Endometrial microvascular endothelial cells (primary cell): ENCODE measurements at regions not wholly inside any gene's neighbourhood (a gene's known extent, or its start where the extent isn't known, plus 50 kb on each side); places are given as distances from the start of the nearest gene placed in this dataset.
"Not testable (repeated sequence)": the region's sequence is repeated elsewhere in the genome, so short reads cannot be mapped to it uniquely, and the experiment has no call there.

Source experiments
- in situ Hi-C: cut with HindIII; loops from 2 replicates; pipeline ENCODE4 v1.10.0; 2017; ENCODE audit warnings: low sequenced_read_pairs, low pct_unique_long_range_greater_than_20kb; ENCODE audit errors: inconsistent ontology term

DNA sequence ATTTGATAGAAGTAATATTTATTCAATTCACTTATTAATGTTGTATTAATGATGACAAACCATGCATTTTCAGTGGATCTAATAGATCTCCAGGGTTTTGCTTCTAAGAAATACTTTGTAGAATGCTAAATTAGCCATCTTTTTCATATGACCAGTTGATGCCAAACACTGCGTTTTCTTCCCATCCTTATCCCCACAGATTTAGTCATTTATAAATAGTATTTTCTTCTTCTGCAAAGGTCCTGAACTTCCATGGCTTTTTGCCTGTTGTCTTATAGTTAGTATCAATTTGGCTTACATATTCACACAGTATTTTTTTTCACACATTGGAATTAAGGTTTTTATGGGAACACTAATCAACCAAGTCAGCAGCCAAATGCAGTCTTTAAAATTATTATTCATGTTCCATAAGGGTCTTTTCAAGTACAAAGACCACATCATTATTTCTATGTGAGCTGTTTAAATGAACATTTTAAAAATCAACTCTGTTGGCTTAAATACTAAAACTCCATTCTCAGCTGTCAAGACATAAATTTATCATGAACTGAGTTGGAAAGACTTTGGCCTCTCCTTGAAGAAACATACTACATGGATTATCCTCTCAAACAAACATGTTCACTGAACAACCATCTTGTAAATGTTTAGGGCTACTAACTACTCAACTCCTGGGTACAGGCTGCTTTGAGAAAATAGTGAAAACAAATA is 1278.4 kb upstream of the FLRT2 start:
- in situ Hi-C loops: no loop called here

DNA sequence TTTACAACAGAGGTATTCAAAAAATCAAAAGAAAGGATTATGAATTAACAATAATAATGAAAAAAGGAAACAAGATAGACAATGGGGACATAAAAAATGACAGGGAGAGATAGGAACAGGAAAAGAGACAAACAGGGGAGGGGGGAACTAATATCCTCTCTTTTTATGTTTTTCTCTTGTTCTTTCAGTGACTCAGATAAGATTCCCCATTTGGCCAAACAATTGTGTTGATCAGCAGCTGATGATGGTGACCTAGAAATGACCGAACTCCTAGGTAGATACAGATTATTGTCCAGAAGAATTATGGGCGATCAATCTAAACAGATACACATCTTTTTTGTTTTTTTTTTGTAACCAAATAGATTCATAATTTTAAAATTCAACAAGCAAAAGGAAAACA is 1277.2 kb upstream of the FLRT2 start:
- in situ Hi-C loops: no loop called here

DNA sequence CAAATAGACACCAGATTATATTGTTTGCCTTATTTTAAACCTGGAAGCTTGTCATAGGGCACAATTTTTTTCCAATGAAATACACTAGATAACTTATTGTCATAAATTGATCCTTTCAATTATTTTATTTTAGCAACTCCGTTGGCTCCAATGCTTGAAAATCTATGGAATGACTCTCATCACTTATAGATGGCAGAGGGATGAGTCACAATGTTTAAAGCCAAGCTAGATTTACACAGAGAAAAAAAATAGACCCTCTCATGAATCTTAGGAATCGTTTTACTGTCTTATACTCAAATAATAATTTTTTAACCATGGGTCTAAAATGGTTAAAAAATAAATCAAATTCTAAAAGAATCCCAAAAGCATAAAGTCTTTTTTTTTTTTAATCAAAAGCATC is 1276.6 kb upstream of the FLRT2 start:
- in situ Hi-C loops: no loop called here

DNA sequence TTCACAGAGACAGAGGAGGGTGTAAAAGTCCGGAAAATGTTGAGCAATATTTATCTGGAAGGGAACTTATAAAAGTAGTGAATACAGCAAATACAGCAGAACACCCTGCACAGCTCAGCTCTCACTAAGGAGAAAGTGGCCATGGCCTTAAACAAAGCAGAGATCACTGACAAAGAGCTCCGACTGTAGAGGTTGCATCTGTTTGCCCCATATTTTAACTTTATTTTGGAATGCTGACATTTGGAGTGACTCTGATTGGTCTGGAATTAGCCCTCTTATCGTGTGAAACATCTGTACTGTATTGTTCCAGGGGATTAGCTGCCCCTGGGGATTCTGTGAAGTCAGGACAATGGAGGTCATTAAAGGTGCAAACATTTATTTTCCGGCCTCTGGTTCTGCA is 1275.7 kb upstream of the FLRT2 start:
- in situ Hi-C loops: no loop called here

DNA sequence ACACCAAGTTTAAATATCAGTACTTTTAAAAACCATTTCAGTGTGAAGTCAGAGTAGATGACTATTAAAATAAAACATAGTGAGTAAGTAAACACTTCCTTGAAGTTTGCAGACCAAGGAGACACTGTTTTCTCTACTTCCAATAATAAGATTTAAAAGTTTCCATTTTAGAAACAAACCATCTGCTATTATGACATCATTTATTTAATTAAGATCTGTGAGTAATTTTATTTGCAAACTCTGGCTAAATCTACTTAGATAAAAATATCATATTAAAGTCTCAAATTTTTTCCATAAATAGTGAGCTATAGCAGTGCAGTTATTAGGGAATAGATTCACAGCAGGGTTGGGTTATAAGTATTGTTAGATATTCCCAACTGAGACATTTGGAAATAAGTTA is 1267.0 kb upstream of the FLRT2 start:
- in situ Hi-C loops: no loop called here

DNA sequence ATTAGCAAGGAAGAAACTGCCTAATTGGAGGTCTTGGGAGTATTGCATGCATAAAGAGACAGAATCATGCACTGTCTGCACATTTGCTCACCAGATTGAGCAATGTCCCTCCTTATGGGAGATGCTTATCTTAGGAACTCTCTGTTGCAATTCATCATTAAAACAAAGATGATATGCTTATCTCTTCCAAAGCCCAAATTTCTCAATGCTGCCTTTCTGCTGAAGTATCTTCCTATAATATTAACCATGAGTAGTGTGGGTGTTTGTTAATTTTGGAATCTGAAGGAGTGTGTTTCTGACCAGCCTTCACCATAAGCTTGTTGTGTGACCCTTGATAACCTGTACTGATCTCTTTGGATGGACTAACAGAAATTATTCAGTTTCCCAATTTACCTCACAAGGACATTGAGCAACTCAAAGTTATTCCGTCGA is 1257.6 kb upstream of the FLRT2 start:
- in situ Hi-C loops: no loop called here

DNA sequence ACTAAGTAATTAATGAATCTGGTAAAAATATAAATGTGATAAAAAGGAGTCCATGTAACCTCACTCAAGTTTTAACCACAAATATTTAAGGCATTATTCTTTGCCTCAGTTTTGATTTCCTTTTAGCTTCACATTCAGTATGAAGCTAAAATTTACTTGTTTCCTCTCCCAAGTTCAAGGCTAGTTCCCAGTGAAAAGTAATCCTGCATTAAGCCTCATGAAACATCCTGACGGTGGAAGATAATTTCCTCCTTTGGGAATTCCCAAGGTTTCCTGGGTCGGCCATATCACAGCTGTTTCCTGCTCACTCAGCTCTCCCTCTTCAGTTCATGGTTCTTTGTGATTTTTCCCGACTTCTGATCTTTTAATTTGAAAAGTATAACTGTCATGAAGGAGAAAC is 1256.8 kb upstream of the FLRT2 start:
- in situ Hi-C loops: no loop called here

DNA sequence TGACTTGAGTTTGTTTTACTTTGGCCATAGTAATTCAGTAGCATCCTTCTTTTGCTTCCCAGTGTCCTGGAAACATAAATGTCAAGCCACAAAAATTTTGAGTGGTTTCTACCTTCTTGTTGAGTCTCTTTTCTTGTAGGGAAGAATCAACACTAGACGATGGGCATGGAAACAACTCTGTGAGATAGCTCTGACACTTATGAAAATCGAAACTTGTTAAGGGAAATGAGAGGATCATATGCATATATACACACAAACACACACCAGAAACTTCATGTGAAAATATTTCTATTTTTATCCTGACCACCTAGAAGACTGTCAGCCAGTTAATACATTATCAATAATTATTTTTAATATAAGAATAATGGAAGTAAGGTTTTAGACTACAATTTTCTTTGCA is 1247.3 kb upstream of the FLRT2 start:
- in situ Hi-C loops: no loop called here

DNA sequence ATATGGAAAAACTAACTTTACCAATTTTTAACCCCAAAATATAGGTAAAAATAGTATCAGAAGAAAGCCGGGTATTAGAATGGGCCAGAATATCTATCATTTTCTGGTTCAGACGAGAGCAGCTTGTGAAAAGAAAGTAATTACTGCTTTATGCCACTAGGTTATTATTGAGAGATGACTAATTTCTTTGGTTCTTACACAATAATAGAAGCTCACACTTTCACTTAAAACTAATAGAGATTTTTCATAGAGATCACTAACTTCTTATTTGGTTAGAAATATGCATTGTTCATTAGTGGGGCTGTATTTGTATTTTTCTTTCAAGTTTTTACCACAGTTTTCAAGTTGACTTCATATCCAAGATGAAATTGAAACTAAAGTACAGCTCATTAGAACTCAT is 1241.2 kb upstream of the FLRT2 start:
- in situ Hi-C loops: no loop called here

DNA sequence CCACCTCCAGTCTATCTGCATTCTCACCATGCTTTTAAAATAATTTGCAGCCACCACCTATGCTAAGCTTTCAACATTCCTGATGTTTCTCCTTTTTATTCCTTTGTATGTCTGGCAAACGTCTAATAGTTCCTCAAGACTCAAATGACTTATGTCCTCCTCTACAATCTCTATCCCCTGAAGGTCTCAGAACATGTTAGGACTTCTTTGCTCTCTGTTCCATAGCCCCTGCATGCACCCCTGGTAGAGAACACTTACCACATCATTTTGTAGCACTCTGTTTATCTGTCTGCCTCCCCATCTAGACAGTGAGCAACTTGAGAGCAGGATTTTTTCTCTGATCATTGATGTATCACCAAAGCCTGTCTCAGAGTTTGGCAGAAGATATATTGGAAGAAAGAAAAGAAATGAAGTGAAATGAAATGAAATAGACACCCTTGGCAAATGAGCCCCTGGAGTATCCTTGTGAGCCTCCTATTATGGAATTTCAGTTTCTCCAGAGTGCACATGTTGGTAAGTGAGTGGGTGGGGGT is 1231.2 kb upstream of the FLRT2 start:
- in situ Hi-C loops: no loop called here

DNA sequence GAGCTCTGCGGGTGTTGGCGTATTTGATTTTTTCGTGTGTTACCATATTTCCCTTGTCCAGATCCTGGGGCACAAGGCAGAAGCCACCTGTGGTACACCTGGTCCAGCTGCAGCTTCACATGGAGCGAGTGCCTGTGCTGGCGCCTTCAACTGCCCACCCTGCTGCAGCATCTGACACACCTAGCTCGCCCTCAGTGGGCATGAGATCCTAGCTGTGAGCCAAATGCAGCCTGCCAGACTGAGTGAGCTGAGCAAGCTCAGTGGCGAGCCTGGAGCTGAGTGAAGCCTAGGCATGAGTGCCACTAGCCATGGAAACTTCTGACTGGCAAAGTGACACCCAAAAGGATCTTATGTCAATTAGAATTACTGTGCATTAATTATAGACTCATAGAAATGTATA is 1226.8 kb upstream of the FLRT2 start:
- in situ Hi-C loops: no loop called here

DNA sequence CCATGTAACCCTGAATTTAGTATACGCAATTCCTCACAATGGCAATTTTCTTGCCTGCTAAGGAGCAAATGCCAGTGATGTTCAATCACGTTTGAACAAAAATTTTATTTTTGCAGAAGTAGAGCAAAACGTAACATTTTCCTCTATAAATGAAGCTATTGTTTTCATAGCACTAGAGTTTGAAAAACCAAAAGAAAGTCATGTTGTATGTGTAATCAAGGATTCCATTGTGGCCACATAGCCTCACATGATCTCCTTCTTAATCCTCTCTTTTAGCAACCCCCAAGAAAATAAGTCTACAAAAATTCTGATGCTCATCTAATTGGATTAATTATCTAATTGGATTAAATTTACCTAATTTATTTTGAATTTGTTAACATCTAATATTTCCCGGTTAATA is 1217.4 kb upstream of the FLRT2 start:
- in situ Hi-C loops: no loop called here

DNA sequence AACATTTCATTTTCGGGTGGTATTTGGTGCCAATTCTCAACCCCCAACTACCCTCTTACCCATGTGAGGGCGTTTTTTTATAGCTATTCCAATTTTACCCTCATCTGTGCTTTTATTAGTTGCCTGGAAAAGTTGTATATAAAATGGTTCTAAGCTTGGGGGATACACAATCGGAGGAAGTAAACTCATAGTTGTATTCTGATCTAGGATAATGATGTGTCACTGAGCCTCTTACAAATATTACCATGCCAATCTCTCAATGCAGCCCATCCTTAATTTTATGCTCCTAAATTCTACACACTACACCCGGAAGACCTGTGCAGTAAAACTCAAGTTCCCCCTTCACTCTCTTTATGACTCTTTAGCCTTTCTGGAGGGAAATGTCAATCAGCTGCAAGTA is 1206.5 kb upstream of the FLRT2 start:
- in situ Hi-C loops: no loop called here

DNA sequence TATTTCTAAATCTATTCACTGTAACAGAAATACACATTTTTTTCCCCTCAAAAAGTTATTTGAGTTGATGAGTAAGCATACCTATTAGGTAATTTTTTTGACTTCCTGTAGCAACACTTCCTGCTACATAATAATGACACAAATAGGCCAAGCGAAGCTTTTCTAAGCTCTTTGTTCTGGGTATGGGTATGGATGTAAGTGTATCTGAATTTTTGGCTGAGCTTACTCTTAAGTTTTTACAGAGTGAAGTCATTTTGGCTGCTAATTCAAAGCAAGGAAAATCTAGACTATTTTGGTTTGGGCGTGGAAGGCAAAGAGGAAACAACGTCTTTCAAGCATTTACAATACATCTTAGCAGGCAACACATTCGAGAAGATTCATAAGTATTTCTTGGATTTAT is 1206.0 kb upstream of the FLRT2 start:
- in situ Hi-C loops: no loop called here

DNA sequence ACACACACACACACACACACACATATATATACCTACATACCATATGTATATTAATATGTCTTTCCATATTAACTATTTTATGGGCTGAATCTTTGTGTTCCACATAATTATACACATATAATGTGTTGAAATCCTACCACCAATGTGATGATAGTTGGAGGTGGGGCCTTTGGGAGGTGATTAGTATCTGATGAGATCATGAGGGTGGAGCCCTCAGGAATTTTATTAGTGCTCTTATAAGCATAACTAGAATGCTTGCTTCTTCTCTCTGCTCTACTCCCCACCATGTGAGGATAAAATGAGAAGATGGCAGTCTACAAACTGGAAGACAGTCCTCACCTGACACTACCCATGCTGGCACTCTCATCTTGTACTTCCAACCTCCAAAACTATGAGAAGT is 1193.5 kb upstream of the FLRT2 start:
- in situ Hi-C loops: no loop called here

DNA sequence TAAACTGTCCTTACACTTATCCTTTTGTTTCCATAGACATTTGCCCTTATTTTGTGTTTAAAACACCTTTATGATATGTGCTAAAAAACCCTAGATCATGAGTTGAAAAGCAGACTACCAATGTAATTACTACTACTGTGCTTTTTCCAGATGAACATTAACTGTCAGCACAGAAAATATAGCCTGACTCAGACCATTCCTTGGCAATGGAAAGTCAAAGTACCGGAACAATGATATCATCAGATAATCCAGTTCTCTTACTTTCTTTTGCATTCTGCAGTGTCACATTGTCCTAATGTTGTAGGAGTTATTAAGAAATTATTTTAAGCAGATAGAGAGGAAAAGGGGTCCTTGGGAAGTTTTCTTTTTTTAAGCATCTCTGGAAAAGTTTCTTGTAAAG is 1189.0 kb upstream of the FLRT2 start:
- in situ Hi-C loops: no loop called here

DNA sequence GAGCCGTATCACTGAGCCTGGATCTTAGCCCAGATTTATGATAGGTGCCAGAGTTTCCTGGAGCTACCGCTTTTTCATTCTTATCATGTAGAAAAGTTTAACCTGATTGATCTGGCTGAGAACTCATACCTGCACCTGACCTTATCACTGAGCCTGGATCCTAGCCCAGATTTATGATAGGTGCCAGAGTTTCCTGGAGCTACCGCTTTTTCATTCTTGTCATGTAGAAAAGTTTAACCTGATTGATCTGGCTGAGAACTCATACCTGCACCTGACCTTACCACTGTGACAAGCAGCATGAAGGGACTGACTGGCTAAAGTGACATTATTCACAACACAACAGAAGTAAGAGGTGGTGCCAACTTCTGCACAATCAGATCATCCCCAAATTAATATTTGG is 1188.1 kb upstream of the FLRT2 start:
- in situ Hi-C loops: not testable (repeated sequence)

DNA sequence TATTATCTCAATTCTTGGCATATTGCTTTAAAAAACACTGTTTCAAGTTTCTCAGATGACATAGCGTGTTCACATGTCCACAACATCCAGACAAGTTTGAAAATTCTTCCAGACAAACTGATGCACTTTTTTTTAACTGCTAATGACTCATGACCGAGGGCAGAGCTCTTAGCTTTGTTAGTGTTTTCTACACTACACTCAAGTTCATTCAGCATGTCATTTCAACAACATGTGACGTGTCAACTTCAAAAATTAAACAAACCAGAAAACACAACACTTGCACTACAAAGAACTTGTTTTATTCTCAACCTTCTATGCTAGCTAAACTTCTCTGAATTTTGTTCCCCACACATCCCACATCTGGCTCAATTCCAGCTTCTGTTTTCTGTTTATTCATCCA is 1186.3 kb upstream of the FLRT2 start:
- in situ Hi-C loops: no loop called here

DNA sequence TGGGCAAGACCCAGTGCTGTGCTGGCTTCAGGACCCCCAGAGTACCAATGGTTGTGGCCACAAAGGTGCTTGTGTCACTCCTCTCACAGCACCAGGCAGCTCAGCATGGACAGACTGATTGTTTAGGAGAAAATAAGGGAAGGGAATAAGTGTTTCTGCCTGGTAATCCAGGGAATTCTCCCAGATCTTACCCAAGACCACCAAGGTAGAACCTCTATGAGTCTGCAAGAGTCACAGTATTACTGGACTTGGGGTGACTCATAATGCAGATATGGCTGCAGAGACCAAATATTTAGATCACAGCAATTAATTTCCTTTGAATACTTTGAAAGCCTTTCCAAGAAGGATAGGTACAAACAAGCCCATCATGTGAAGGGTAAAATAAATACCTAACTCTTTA is 1178.3 kb upstream of the FLRT2 start:
- in situ Hi-C loops: no loop called here

DNA sequence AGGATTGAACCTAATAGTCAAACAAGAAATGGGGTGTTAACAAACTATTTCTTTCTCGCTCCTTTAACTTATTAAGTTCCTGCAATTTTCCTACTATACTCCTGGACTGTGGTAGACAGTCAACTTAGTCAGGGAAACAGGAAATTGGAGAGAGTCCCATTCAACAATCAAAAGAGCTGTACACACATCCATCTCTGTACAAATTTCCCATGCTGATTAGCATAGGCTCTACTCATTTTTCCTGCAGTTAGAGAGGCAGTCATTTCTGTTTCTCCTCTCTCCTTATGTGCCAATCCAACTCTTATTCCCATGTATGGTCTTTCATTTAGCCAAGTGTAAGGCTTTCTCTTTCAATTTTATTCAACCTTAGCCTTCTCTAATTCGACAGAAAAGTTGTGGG is 1168.5 kb upstream of the FLRT2 start:
- in situ Hi-C loops: no loop called here

DNA sequence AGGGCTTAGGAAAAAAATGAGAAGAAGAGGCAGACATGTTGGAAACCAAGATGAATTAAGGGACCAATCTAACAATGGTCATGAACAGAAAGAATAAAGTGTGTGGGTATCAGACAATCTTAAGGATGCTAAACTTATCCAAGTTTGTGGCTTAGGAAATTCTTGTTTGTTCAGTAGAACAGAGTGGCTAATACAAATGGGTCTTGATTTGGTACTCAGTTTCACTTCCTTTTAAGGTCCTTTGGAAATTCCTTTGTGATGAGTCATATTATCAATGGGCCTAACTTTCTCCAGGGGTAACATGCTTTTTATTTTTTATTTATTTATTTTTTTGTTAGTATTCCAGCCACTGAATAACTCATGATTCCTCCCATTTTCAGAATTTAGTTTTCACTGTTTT is 1154.7 kb upstream of the FLRT2 start:
- in situ Hi-C loops: no loop called here
